ENCODE measurements at regions not wholly inside any gene's neighbourhood (a gene's known extent, or its start where the extent isn't known, plus 50 kb on each side); places are given as distances from the start of the nearest gene placed in this dataset.
"Not testable (repeated sequence)": the region's sequence is repeated elsewhere in the genome, so short reads cannot be mapped to it uniquely, and the experiment has no call there.

DNA sequence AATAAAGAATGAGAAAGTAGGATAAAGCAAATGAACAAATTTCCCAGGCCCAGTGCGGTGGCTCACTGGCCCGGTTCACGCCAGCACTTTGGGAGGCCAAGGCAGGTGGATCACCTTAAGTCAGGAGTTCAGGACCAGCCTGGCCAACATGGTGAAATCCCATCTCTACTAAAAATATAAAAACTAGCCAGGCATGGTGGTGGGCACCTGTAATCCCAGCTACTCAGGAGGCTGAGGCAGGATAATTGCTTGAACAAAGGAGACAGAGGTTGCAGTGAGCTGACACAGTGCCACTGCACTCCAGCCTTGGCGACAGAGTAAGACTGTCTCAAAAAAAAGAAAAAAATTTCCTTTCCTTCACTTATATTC, 104.5 kb upstream of the PRSS16 start:
- TF ChIP-seq, protein P1, sequence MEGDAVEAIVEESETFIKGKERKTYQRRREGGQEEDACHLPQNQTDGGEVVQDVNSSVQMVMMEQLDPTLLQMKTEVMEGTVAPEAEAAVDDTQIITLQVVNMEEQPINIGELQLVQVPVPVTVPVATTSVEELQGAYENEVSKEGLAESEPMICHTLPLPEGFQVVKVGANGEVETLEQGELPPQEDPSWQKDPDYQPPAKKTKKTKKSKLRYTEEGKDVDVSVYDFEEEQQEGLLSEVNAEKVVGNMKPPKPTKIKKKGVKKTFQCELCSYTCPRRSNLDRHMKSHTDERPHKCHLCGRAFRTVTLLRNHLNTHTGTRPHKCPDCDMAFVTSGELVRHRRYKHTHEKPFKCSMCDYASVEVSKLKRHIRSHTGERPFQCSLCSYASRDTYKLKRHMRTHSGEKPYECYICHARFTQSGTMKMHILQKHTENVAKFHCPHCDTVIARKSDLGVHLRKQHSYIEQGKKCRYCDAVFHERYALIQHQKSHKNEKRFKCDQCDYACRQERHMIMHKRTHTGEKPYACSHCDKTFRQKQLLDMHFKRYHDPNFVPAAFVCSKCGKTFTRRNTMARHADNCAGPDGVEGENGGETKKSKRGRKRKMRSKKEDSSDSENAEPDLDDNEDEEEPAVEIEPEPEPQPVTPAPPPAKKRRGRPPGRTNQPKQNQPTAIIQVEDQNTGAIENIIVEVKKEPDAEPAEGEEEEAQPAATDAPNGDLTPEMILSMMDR (IDR thresholded peaks at IDR 0.05; ENCODE audit: insufficient read depth, low read length, poor library complexity, severe bottlenecking), result not testable (repeated sequence)
- not testable (repeated sequence) for TF ChIP-seq EZH2phosphoT487 (conservative IDR thresholded peaks at IDR 0.05; ENCODE audit: low read length)
